ENCODE measurements at regions not wholly inside any gene's neighbourhood (a gene's known extent, or its start where the extent isn't known, plus 50 kb on each side); places are given as distances from the start of the nearest gene placed in this dataset.
"Not testable (repeated sequence)": the region's sequence is repeated elsewhere in the genome, so short reads cannot be mapped to it uniquely, and the experiment has no call there.

DNA sequence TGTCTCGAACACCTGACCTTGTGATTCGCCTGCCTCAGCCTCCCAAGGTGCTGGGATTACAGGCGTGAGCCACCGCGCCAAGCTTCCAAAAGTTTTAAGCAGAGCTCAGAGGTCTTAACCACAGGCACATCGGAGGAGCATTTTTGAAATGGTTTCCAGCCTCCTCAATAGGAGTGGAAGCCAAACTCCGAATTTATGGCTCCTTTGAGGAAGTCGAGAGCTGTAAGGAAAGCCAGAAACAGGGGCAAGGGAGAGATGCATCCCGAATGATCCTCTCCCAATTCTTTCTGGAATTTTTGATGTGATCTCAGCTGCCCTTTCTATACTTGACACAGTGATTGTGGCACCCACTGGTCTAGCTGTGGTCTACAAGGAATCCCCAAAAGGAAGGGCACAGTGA is 313.6 kb upstream of the FRG2C start:
- not testable (repeated sequence) for DNase-seq; H3K9me3 ChIP-seq (ENCODE audit: control insufficient read depth, low read length); H3K27me3 ChIP-seq (replicated peaks; ENCODE audit: control insufficient read depth, insufficient read depth, low read length, poor library complexity, severe bottlenecking); H3K36me3 ChIP-seq (ENCODE audit: control insufficient read depth, insufficient read depth, low read length); H3K27ac ChIP-seq (ENCODE audit: insufficient read depth, low read length, poor library complexity, severe bottlenecking); H3K4me1 ChIP-seq (ENCODE audit: control insufficient read depth, insufficient read depth, low read length, poor library complexity, severe bottlenecking); H3K4me3 ChIP-seq (ENCODE audit: insufficient read depth, low read depth, low read length, poor library complexity, severe bottlenecking)

DNA sequence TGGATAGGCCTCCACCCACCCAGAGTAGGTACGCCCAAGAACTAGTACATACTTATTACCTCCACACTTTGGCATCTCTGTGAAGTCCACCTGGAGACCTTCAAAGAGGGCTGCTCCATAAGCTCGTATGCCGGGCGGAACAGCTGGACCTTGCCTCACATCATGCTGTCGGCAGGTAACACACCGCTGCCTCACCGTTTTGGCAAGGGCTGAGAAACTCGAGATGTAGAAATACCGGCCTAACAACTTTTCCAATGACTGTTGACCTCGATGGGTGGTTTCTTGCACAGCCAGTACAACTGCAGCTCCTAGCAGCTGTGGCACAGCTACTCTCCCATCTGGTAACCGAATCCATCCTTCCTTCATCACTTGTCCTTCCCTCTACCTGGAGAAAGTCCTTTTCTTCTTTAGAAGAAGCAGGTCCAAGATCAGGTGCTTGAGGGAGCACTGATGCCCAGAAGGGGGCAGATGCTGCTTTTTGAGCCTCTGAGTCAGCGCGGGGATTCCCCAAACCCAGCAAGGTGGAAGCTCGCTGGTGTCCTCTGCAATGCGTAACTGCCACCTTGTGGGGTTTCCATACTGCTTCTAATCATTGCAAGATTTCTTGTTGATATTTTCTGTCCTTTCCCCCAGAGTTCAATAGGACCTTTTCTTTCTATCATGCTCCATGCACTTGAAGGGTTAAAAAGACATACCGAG is 301.9 kb upstream of the FRG2C start:
- H3K27me3 ChIP-seq (replicated peaks; ENCODE audit: control insufficient read depth, insufficient read depth, low read length, poor library complexity, severe bottlenecking); H3K4me1 ChIP-seq (ENCODE audit: control insufficient read depth, insufficient read depth, low read length, poor library complexity, severe bottlenecking); H3K27ac ChIP-seq (ENCODE audit: insufficient read depth, low read length, poor library complexity, severe bottlenecking); H3K36me3 ChIP-seq (ENCODE audit: control insufficient read depth, insufficient read depth, low read length); H3K9me3 ChIP-seq (ENCODE audit: control insufficient read depth, low read length); DNase-seq; H3K4me3 ChIP-seq (ENCODE audit: insufficient read depth, low read depth, low read length, poor library complexity, severe bottlenecking): not testable (repeated sequence)

GRCh38 chr3:75372964-75373363 is 291.2 kb upstream of the FRG2C start:
- H3K4me3 ChIP-seq (ENCODE audit: insufficient read depth, low read depth, low read length, poor library complexity, severe bottlenecking); DNase-seq; H3K9me3 ChIP-seq (ENCODE audit: control insufficient read depth, low read length); H3K27me3 ChIP-seq (replicated peaks; ENCODE audit: control insufficient read depth, insufficient read depth, low read length, poor library complexity, severe bottlenecking); H3K27ac ChIP-seq (ENCODE audit: insufficient read depth, low read length, poor library complexity, severe bottlenecking); H3K4me1 ChIP-seq (ENCODE audit: control insufficient read depth, insufficient read depth, low read length, poor library complexity, severe bottlenecking); H3K36me3 ChIP-seq (ENCODE audit: control insufficient read depth, insufficient read depth, low read length): not testable (repeated sequence)

- not testable (repeated sequence) for H3K27me3 ChIP-seq (replicated peaks; ENCODE audit: control insufficient read depth, insufficient read depth, low read length, poor library complexity, severe bottlenecking); H3K9me3 ChIP-seq (ENCODE audit: control insufficient read depth, low read length); DNase-seq; H3K4me1 ChIP-seq (ENCODE audit: control insufficient read depth, insufficient read depth, low read length, poor library complexity, severe bottlenecking); H3K4me3 ChIP-seq (ENCODE audit: insufficient read depth, low read depth, low read length, poor library complexity, severe bottlenecking); H3K27ac ChIP-seq (ENCODE audit: insufficient read depth, low read length, poor library complexity, severe bottlenecking); H3K36me3 ChIP-seq (ENCODE audit: control insufficient read depth, insufficient read depth, low read length)
These were observed 284.3 kb upstream of the FRG2C start for GRCh38 chr3:75379840-75380239.

GRCh38 chr3:75380276-75380771 is 283.8 kb upstream of the FRG2C start:
- Histone ChIP-seq H3K36me3 (ENCODE audit: control insufficient read depth, insufficient read depth, low read length) (no peaks in the 10 kb centered on the region), H3K9me3 (ENCODE audit: control insufficient read depth, low read length) (no peaks in the 10 kb centered on the region), H3K27ac (ENCODE audit: insufficient read depth, low read length, poor library complexity, severe bottlenecking) (no peak overlapping the region), H3K4me3 (ENCODE audit: insufficient read depth, low read depth, low read length, poor library complexity, severe bottlenecking) (no peak overlapping the region), H3K27me3 (replicated peaks; ENCODE audit: control insufficient read depth, insufficient read depth, low read length, poor library complexity, severe bottlenecking) (no peaks in the 10 kb centered on the region), H3K4me1 (ENCODE audit: control insufficient read depth, insufficient read depth, low read length, poor library complexity, severe bottlenecking) (no peaks in the 10 kb centered on the region)
- no peak for DNase-seq

DNA sequence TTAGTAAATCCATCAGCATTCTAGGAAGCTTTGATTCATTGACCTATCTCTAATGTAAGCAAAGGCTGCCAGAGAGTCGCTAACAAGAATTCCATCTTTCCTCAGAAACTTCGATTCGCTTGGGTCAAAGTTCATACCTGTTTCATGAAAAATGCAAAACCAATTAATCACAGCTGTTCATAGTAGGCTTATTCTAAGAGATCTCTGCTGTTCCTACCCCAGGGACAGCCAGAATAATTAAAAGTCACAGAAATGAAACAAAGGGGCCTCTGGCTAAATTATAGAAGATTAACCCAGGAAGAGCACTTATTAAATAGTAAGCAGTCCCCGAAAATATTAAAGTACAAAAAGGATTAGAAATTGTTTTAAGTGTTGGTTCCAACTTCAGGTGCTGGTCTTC is 280.1 kb upstream of the FRG2C start:
- not testable (repeated sequence) for H3K27ac ChIP-seq (ENCODE audit: insufficient read depth, low read length, poor library complexity, severe bottlenecking); H3K4me3 ChIP-seq (ENCODE audit: insufficient read depth, low read depth, low read length, poor library complexity, severe bottlenecking); H3K4me1 ChIP-seq (ENCODE audit: control insufficient read depth, insufficient read depth, low read length, poor library complexity, severe bottlenecking); H3K9me3 ChIP-seq (ENCODE audit: control insufficient read depth, low read length); DNase-seq; H3K36me3 ChIP-seq (ENCODE audit: control insufficient read depth, insufficient read depth, low read length); H3K27me3 ChIP-seq (replicated peaks; ENCODE audit: control insufficient read depth, insufficient read depth, low read length, poor library complexity, severe bottlenecking)

GRCh38 chr3:75388486-75389124 is 275.5 kb upstream of the FRG2C start:
- DNase-seq; H3K36me3 ChIP-seq (ENCODE audit: control insufficient read depth, insufficient read depth, low read length); H3K4me3 ChIP-seq (ENCODE audit: insufficient read depth, low read depth, low read length, poor library complexity, severe bottlenecking); H3K9me3 ChIP-seq (ENCODE audit: control insufficient read depth, low read length); H3K27me3 ChIP-seq (replicated peaks; ENCODE audit: control insufficient read depth, insufficient read depth, low read length, poor library complexity, severe bottlenecking); H3K27ac ChIP-seq (ENCODE audit: insufficient read depth, low read length, poor library complexity, severe bottlenecking); H3K4me1 ChIP-seq (ENCODE audit: control insufficient read depth, insufficient read depth, low read length, poor library complexity, severe bottlenecking): not testable (repeated sequence)

- H3K9me3 ChIP-seq (ENCODE audit: control insufficient read depth, low read length); H3K4me1 ChIP-seq (ENCODE audit: control insufficient read depth, insufficient read depth, low read length, poor library complexity, severe bottlenecking); H3K4me3 ChIP-seq (ENCODE audit: insufficient read depth, low read depth, low read length, poor library complexity, severe bottlenecking); H3K27ac ChIP-seq (ENCODE audit: insufficient read depth, low read length, poor library complexity, severe bottlenecking); H3K36me3 ChIP-seq (ENCODE audit: control insufficient read depth, insufficient read depth, low read length); H3K27me3 ChIP-seq (replicated peaks; ENCODE audit: control insufficient read depth, insufficient read depth, low read length, poor library complexity, severe bottlenecking); DNase-seq: not testable (repeated sequence)
These were observed 270.8 kb upstream of the FRG2C start for GRCh38 chr3:75393288-75393694.

DNA sequence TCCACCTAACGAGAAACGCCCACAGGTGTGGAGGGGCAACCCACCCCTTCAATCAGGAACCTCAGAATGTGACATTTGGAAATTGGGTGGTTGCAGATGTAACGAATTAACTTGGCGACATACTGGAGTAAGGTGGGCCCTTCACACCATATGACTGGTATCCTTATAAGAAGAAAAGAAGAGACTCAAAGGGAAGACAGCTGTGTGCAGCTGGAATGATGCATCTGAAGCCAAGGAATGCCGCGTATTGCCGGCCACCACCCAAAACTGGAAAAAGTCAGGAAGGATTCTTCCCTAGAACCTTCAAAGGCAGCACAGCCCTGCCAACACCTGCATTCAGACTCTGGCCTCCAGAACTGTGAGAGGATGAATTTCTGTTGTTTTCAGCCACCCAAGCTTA is 270.0 kb upstream of the FRG2C start:
- H3K36me3 ChIP-seq (ENCODE audit: control insufficient read depth, insufficient read depth, low read length); DNase-seq; H3K27ac ChIP-seq (ENCODE audit: insufficient read depth, low read length, poor library complexity, severe bottlenecking); H3K27me3 ChIP-seq (replicated peaks; ENCODE audit: control insufficient read depth, insufficient read depth, low read length, poor library complexity, severe bottlenecking); H3K4me3 ChIP-seq (ENCODE audit: insufficient read depth, low read depth, low read length, poor library complexity, severe bottlenecking); H3K4me1 ChIP-seq (ENCODE audit: control insufficient read depth, insufficient read depth, low read length, poor library complexity, severe bottlenecking); H3K9me3 ChIP-seq (ENCODE audit: control insufficient read depth, low read length): not testable (repeated sequence)

- H3K4me1 ChIP-seq (ENCODE audit: control insufficient read depth, insufficient read depth, low read length, poor library complexity, severe bottlenecking); DNase-seq; H3K9me3 ChIP-seq (ENCODE audit: control insufficient read depth, low read length); H3K27me3 ChIP-seq (replicated peaks; ENCODE audit: control insufficient read depth, insufficient read depth, low read length, poor library complexity, severe bottlenecking); H3K27ac ChIP-seq (ENCODE audit: insufficient read depth, low read length, poor library complexity, severe bottlenecking); H3K4me3 ChIP-seq (ENCODE audit: insufficient read depth, low read depth, low read length, poor library complexity, severe bottlenecking); H3K36me3 ChIP-seq (ENCODE audit: control insufficient read depth, insufficient read depth, low read length): not testable (repeated sequence)
These were observed 269.4 kb upstream of the FRG2C start for GRCh38 chr3:75394562-75395360.

All from effector memory CD4-positive, alpha-beta T cell (primary cell).